Lower leg skin (tissue), 3 donors: ENCODE measurements at regions not wholly inside any gene's neighbourhood (a gene's known extent, or its start where the extent isn't known, plus 50 kb on each side); places are given as distances from the start of the nearest gene placed in this dataset.

Experiments
- POLR2A ChIP-seq, 2 donors: fragments of 450-650 bp; IDR thresholded peaks; one replicate each; pipeline ENCODE4 v1.6.1; 2016 to 2017; ENCODE audit warnings: antibody characterized with exemption in 2 of 2, mild to moderate bottlenecking in 1 of 2, moderate library complexity in 1 of 2
- TF ChIP-seq, protein P1 (sequence below), 3 donors: fragments of 450-650 bp; IDR thresholded peaks; one replicate each; pipeline ENCODE4 v1.5.1; 2016; ENCODE audit warnings: antibody characterized with exemption in 3 of 3, mild to moderate bottlenecking in 3 of 3, moderate library complexity in 2 of 3

DNA sequence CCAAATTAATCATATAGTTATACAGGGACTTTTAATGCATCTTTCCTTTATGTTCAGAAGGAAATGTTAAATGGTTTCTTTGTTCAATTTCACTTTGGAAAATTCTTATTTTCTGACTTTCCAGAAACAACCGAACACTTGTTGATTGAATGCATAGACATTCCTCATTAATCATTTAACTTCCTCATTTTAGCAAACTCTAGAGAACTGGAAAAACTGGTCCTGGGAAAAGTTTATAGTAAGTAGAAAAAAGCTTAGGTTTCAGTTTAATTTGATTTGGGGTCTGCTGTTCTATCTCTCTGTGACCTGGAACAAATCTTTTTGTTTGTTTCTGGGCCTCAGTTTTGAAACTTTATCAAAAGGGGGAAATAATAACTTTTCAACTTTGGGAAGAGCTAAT lies 320.4 kb downstream of the CMPK2 start:
- TF ChIP-seq, protein P1, sequence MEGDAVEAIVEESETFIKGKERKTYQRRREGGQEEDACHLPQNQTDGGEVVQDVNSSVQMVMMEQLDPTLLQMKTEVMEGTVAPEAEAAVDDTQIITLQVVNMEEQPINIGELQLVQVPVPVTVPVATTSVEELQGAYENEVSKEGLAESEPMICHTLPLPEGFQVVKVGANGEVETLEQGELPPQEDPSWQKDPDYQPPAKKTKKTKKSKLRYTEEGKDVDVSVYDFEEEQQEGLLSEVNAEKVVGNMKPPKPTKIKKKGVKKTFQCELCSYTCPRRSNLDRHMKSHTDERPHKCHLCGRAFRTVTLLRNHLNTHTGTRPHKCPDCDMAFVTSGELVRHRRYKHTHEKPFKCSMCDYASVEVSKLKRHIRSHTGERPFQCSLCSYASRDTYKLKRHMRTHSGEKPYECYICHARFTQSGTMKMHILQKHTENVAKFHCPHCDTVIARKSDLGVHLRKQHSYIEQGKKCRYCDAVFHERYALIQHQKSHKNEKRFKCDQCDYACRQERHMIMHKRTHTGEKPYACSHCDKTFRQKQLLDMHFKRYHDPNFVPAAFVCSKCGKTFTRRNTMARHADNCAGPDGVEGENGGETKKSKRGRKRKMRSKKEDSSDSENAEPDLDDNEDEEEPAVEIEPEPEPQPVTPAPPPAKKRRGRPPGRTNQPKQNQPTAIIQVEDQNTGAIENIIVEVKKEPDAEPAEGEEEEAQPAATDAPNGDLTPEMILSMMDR (IDR thresholded peaks at IDR 0.05): no peak
- TF ChIP-seq POLR2A (IDR thresholded peaks at IDR 0.05): no peak
